Left ventricle myocardium superior (tissue), 1 donor: ENCODE measurements at regions not wholly inside any gene's neighbourhood (a gene's known extent, or its start where the extent isn't known, plus 50 kb on each side); places are given as distances from the start of the nearest gene placed in this dataset.
"Not testable (repeated sequence)": the region's sequence is repeated elsewhere in the genome, so short reads cannot be mapped to it uniquely, and the experiment has no call there.

Experiments
- ATAC-seq: fragments of 200-7000 bp; cut with Tn5 transposase; one replicate; pipeline ENCODE4 v1.9.1; 2020; ENCODE audit warnings: mild to moderate bottlenecking, moderate library complexity
- DNase-seq: peaks from one replicate; pipeline ENCODE4 v3.0.0-alpha.2; 2020
- intact Hi-C: fragments of 100-400 bp; cut with micrococcal nuclease; formaldehyde crosslinking; loops from one replicate; pipeline ENCODE4 v1.11.0; 2022
- donor health status: DM: no; HTN: yes; CAD: no; lungs with severe emphysema.

DNA sequence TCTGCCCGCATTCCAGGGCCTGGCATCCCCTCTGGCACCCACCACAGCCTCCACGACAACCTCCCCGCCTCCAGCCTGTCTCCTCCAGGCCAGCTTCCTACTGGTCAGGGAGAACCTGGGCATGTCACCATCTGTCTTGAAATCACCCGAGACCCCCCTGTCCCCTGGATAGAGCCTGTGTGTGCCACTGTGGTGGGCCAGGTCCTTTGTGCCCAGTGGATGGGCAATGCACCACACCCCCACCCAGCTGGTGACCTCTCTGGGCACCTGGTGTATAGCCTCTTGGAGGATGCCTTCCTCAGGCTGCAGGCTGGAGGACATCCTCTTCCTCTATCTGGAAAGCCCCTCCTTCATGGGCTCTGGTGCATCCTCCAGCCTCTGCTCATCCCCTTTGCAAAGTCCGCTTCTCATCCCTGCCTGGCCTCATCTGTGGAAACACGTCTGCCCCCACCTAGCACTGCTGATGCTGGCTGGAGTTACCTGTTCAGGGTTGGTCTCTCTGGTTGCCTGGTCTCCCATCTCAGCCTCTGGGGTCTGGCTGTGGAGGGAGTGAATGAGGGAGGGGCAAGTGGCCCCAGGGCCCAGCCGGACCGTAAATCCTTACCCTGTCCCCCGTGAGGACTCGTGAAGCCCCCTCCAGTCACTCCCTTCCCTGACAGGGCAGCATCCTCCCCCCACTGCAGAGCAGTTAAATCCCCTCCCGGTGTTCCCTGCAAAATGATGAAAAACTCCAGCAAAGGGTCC, 589.6 kb downstream of the TBC1D22A start:
- ATAC-seq (no peak), DNase-seq (no peak)
- intact Hi-C loops = no loop called here

- ATAC-seq, DNase-seq, intact Hi-C loops: not testable (repeated sequence)
These were observed 583.8 kb downstream of the TBC1D22A start for GRCh38 chr22:47346287-47346686.

DNA sequence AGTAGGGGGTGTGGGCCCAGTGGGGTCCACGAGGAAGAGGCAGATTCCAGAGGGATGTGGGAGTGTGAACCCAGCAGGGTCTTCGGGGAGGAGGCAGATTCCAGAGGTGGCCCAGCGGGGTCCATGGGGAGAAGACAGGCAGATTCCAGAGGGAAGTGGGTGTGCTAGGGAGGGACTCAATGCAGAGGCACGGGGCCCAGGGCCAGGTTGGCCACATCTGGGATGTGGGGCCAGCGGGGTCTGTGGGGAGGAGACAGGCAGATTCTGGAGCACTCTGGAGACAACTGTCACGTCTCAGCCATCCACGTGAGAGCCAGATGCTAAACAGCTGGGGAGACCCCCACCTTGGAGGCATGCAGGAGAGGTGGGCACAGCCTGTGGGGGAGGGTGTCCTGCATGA, 582.6 kb downstream of the TBC1D22A start:
- intact Hi-C loops = no loop called here
- no peak for ATAC-seq
- no peak for DNase-seq

DNA sequence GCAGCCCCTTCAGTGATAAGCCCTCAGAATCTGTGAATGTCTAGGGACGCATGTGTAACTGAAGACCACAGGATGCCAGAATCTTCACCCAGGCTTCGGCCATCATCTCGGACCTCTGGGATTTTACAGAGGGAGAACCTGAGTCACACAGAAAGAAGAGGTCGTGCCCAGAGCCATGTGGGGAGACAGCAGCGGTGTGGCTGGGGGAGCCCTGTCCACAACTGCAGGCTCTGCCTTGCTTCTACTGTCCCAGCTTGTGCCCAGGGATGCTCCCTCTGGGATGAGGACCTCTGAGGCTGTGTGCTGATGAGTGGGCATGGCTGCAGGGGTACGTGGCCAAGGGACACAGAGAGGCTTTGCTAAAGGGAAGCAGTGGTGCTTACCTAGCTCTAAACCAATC, 582.0 kb downstream of the TBC1D22A start:
- DNase-seq (no peak), ATAC-seq (no peak)
- intact Hi-C loops = no loop called here

DNA sequence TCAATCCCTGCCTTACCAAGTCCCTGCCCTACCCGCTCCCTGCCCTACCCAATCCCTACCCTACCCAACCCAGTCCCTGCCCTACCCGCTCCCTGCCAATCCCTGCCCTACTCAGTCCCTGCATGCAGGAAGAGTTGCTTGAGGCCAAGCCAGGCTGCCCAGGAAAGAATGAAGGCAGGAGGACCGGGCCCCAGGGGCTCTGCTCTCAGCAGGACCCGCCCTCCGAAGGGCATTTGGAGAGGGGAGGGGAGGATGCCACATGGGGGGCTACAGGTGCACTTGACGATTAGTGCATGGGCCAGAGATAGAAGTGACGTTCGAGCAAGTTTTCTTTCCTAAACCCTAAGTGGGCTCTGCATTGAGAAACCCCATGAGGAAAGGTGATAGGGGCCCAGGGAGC, 581.2 kb downstream of the TBC1D22A start:
- intact Hi-C loops = no loop called here
- DNase-seq = no peak
- no peak for ATAC-seq

DNA sequence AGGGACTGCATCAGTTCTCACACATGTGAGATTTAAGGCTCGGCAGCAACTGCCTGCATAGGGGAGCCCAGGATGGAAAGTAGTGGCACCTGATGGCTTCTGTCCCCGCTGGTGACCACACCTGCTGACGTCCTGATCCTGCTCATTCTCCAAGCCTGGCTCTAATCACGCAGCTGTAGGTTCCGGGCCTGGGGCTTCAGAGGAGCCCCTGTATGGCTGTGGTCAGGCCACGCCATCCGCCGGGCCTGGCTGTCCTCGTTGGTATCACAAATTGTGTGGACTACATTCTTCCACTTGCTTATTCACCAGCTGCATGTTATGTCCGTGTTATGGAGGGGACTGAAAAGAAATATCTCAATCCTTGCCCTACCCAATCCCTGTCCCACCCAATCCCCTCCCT, 580.0 kb downstream of the TBC1D22A start:
- ATAC-seq = no peak
- no peak for DNase-seq
- intact Hi-C loops = no loop called here

- intact Hi-C loops = no loop called here
- no peak for DNase-seq
- no peak for ATAC-seq
These were observed 579.0 kb downstream of the TBC1D22A start for GRCh38 chr22:47341464-47341863.

GRCh38 chr22:47340851-47341436, 578.5 kb downstream of the TBC1D22A start:
- intact Hi-C loops = no loop called here
- DNase-seq (no peak), ATAC-seq (no peak)

DNA sequence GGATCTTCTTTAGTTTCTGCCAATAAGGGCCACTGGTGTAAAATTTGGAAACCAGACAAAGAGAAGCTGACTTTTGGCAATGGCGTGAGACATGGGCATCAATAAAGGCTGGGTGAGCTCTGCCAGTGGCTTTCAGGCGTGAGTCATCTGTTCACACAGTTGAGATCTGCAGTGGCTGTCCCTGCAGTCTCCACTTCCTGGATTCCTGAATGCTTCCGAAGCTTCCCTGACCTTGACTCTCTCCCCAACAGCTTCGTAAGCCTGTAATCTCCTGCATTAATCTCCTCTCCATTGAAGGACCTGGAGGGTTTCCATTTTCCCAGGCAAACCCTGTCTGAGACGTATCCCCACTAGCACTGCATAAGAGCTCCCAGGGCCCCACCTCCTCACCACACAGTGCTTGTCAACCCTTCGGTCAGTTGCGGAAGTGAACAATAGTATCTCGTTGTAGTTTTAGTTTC, 574.7 kb downstream of the TBC1D22A start:
- peak; percentile 36 for ATAC-seq
- DNase-seq = no peak
- intact Hi-C loops = no loop called here

GRCh38 chr22:47335958-47336357, 573.5 kb downstream of the TBC1D22A start:
- intact Hi-C loops = no loop called here
- ATAC-seq (no peak), DNase-seq (no peak)

DNA sequence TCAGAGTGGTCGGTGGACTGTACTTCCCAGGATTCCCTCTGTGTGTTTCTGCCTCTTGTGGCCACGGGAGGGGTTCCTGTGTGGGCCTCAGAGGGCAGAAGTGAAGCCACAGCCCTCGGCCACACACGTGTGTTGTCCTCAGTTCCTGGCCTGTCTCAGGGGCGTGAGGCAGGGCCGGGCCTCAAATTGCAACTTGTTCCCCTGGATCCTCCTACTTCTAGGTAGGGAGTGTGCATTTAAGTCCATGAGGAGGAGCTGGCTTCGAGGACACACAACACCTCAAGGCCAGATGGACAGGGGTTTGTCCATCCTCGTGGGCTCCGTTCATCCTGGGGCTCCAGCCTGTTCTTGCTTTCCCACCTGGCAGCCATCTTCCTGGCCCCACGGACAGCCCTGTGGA, 573.0 kb downstream of the TBC1D22A start:
- ATAC-seq (no peak), DNase-seq (no peak)
- intact Hi-C loops = no loop called here

DNA sequence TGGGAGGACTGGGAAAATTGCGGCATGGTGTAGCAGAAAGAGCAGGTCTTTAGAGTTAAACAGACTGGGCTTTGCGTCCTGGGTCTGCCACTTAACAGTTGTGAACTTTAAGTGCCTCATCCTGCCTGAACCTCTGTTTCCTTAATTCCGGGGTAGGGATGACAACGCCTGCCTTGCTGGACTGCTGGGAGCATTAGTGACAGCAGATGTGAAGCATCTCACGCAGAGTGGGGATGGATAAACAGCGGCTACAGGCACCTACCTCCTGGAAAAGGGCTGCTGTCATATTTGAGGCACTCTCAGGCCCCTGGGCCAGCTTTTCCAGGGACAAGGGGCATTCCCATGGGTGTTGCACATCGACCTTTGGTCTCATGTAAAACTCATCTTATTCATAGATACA, 572.2 kb downstream of the TBC1D22A start:
- ATAC-seq (no peak), DNase-seq (no peak)
- intact Hi-C loops = no loop called here

- ATAC-seq (no peak), DNase-seq (no peak)
- intact Hi-C loops = no loop called here
These were observed 571.2 kb downstream of the TBC1D22A start for GRCh38 chr22:47333625-47334024.

- intact Hi-C loops = no loop called here
- no peak for ATAC-seq
These were observed 570.0 kb downstream of the TBC1D22A start for GRCh38 chr22:47332246-47332980.

DNA sequence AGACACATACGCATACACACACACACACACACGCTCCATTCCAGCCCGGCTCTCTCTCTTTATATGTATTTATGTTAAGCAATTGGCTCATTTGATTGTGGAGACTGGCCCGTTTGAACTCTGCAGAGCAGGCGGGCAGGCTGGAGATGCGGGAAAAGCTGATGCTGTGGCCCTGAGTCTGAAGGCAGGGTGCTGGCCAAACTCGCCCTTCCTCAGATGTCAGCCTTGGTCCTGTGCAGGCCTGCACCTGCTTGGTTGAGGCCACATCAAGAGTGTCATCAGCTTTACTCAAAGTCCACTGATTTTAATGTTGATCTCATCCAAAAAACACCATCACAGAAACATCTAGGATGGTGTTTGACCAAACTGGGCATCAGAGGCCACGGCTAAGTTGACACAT, 569.3 kb downstream of the TBC1D22A start:
- ATAC-seq = no peak
- DNase-seq = no peak
- intact Hi-C loops = no loop called here

More at GRCh38 chr22:47332246-47332980, 570.0 kb downstream of the TBC1D22A start:
- no peak for DNase-seq

- DNase-seq (no peak), ATAC-seq (no peak)
- intact Hi-C loops = no loop called here
These were observed 567.5 kb downstream of the TBC1D22A start for GRCh38 chr22:47329727-47330650.

GRCh38 chr22:47328550-47329243, 566.2 kb downstream of the TBC1D22A start:
- peak; percentile 65 for ATAC-seq
- intact Hi-C loops = no loop called here
- DNase-seq = no peak

GRCh38 chr22:47327241-47327640, 564.8 kb downstream of the TBC1D22A start:
- intact Hi-C loops = no loop called here
- ATAC-seq = no peak

GRCh38 chr22:47325249-47325648, 562.8 kb downstream of the TBC1D22A start:
- intact Hi-C loops = no loop called here
- no peak for ATAC-seq

More at GRCh38 chr22:47327241-47327640, 564.8 kb downstream of the TBC1D22A start:
- no peak for DNase-seq

More at GRCh38 chr22:47325249-47325648, 562.8 kb downstream of the TBC1D22A start:
- no peak for DNase-seq
